HCT116 (cell line): ENCODE measurements at regions not wholly inside any gene's neighbourhood (a gene's known extent, or its start where the extent isn't known, plus 50 kb on each side); places are given as distances from the start of the nearest gene placed in this dataset.

Experiments
- ATAC-seq: fragments of 200-7000 bp; cut with Tn5 transposase; 2 replicates; pipeline ENCODE4 v1.9.1; 2020; ENCODE audit warnings: mild to moderate bottlenecking, moderate library complexity
- BruUV-seq: library from RNA; stranded (reverse); fragments of 400-500 nt; replicated peaks from 2 replicates; lab custom pipeline; 2021; lab: Mats Ljungman, UMichigan
- CTCF ChIA-PET: fragments of 300-600 bp; sonication (Branson Sonifier 250); formaldehyde crosslinking; loops from one replicate; lab custom pipeline; 2021; ENCODE audit warnings: antibody characterized with exemption; lab: Charles Lee
- POLR2A ChIA-PET: fragments of 300-600, 350-600 bp; sonication (Branson Sonifier 250); formaldehyde crosslinking; loops from one replicate; lab custom pipeline; 2021; ENCODE audit warnings: antibody characterized with exemption; lab: Charles Lee
- RAD21 ChIA-PET, 2 experiments: fragments of 300-600 bp; sonication (Branson Sonifier 250); formaldehyde crosslinking; loops; one replicate each; lab custom pipeline; 2023; ENCODE audit warnings: low total read pairs in 2 of 2; ENCODE audit not compliant: uncharacterized antibody in 2 of 2, unreplicated experiment in 2 of 2, low non-redundant PET in 1 of 2; lab: Charles Lee
- DNase-seq: peaks from one replicate; pipeline ENCODE4 v3.0.0-alpha.2; 2010; ENCODE audit warnings: low read depth, low spot score
- H2AFZ ChIP-seq: fragments of 200-600 bp; shearing (Covaris generic), sonication (generic); 2 replicates; pipeline ENCODE4 v1.6.1; 2017; ENCODE audit warnings: low read depth, mixed run types, mixed read lengths, antibody characterized with exemption, low read length; ENCODE audit not compliant: poor library complexity, severe bottlenecking
- H3K27ac ChIP-seq: 2 replicates; pipeline ENCODE4 v1.5.1; 2012; ENCODE audit warnings: low read depth, low read length
- H3K27me3 ChIP-seq: fragments of 200-600 bp; sonication (generic); 2 replicates; pipeline ENCODE4 v1.6.1; 2016; ENCODE audit warnings: mixed run types, low read length, mixed read lengths; ENCODE audit not compliant: insufficient read depth
- H3K36me3 ChIP-seq, 2 experiments: fragments of 200-500 bp in 1 of 2; fragments of 200-600 bp in 1 of 2; sonication (Bioruptor generic) in 1 of 2; sonication (generic) in 1 of 2; 2 replicates each; pipeline versions ENCODE4 v1.5.1 to v1.6.1; 2014 to 2016; ENCODE audit warnings: low read length in 2 of 2, inconsistent platforms in 1 of 2, mixed read lengths in 1 of 2, mixed run types in 1 of 2; ENCODE audit not compliant: insufficient read depth in 2 of 2, control insufficient read depth in 1 of 2
- H3K4me1 ChIP-seq, 2 experiments: fragments of 200-600 bp in 1 of 2; sonication (generic) in 1 of 2; 2 replicates each; pipeline versions ENCODE4 v1.5.1 to v1.6.1; 2012 to 2017; ENCODE audit warnings: low read length in 2 of 2, inconsistent platforms in 1 of 2, mild to moderate bottlenecking in 1 of 2, mixed read lengths in 1 of 2, mixed run types in 1 of 2, moderate library complexity in 1 of 2; ENCODE audit not compliant: insufficient read depth in 2 of 2, control insufficient read depth in 1 of 2
- H3K4me2 ChIP-seq: fragments of 200-600 bp; sonication (generic); 2 replicates; pipeline ENCODE4 v1.6.1; 2017; ENCODE audit warnings: mixed run types, low read length, mixed read lengths
- H3K4me3 ChIP-seq, 2 experiments: fragments of 200-600 bp in 1 of 2; sonication (generic) in 1 of 2; replicated peaks in 1 of 2; 2 replicates each; pipeline ENCODE4 v1.5.1; 2011 to 2016; ENCODE audit warnings: low read length in 2 of 2, control low read depth in 1 of 2, low read depth in 1 of 2, mild to moderate bottlenecking in 1 of 2, mixed read lengths in 1 of 2, mixed run types in 1 of 2
- H3K79me2 ChIP-seq: fragments of 200-600 bp; sonication (generic); 2 replicates; pipeline ENCODE4 v1.6.1; 2017; ENCODE audit warnings: mild to moderate bottlenecking, mixed run types, low read length, moderate library complexity, mixed read lengths; ENCODE audit not compliant: insufficient read depth
- H3K9ac ChIP-seq: fragments of 200-600 bp; sonication (generic); 2 replicates; pipeline ENCODE4 v1.6.1; 2016; ENCODE audit warnings: low read length, mixed read lengths
- H3K9me2 ChIP-seq: fragments of 200-600 bp; sonication (generic), shearing (Covaris generic); 2 replicates; pipeline ENCODE4 v1.6.1; 2017; ENCODE audit warnings: mixed run types, mild to moderate bottlenecking, moderate library complexity; ENCODE audit not compliant: insufficient read depth
- H3K9me3 ChIP-seq, 2 experiments: fragments of 200-500 bp in 1 of 2; fragments of 200-600 bp in 1 of 2; sonication (Bioruptor generic) in 1 of 2; sonication (generic) in 1 of 2; 2 replicates each; pipeline ENCODE4 v1.6.1; 2014 to 2017; ENCODE audit warnings: low read length in 2 of 2, mixed read lengths in 2 of 2, inconsistent platforms in 1 of 2, low read depth in 1 of 2, mild to moderate bottlenecking in 1 of 2, mixed run types in 1 of 2, moderate library complexity in 1 of 2; ENCODE audit not compliant: control insufficient read depth in 1 of 2, insufficient read depth in 1 of 2
- H4K20me1 ChIP-seq: fragments of 200-600 bp; sonication (generic), shearing (Covaris generic); 2 replicates; pipeline ENCODE4 v1.6.1; 2017; ENCODE audit warnings: mixed run types, mild to moderate bottlenecking, moderate library complexity; ENCODE audit not compliant: insufficient read depth
- CBX3 ChIP-seq: IDR thresholded peaks from 2 replicates; pipeline ENCODE4 v1.6.1; 2012; ENCODE audit warnings: low read depth
- CTCF ChIP-seq, 3 experiments: fragments of 200-600 bp in 1 of 3; sonication (generic) in 1 of 3; IDR thresholded peaks in 2 of 3; conservative IDR thresholded peaks in 1 of 3; 2 replicates each; pipeline ENCODE4 v1.5.1; 2012 to 2017; ENCODE audit warnings: low read depth in 2 of 3, low read length in 2 of 3, antibody characterized with exemption in 1 of 3, borderline replicate concordance in 1 of 3, control low read depth in 1 of 3, mild to moderate bottlenecking in 1 of 3, mixed read lengths in 1 of 3, mixed run types in 1 of 3, moderate library complexity in 1 of 3; ENCODE audit not compliant: insufficient read depth in 1 of 3
- ELF1 ChIP-seq: IDR thresholded peaks from 2 replicates; pipeline ENCODE4 v1.6.1; 2012; ENCODE audit warnings: low read depth, borderline replicate concordance
- EZH2phosphoT487 ChIP-seq: fragments of 200-600 bp; IDR thresholded peaks from 2 replicates; pipeline ENCODE4 v1.6.1; 2018; ENCODE audit warnings: antibody characterized with exemption, borderline replicate concordance
- FOSL1 ChIP-seq: IDR thresholded peaks from 2 replicates; pipeline ENCODE4 v1.6.1; 2012; ENCODE audit warnings: low read depth
- MAX ChIP-seq: IDR thresholded peaks from 2 replicates; pipeline ENCODE4 v1.6.1; 2012
- REST ChIP-seq: IDR thresholded peaks from 2 replicates; pipeline ENCODE4 v1.6.1; 2012; ENCODE audit warnings: low read depth
- SIN3A ChIP-seq: IDR thresholded peaks from 2 replicates; pipeline ENCODE4 v1.6.1; 2012; ENCODE audit warnings: low read depth
- TCF7L2 ChIP-seq: IDR thresholded peaks from 2 replicates; pipeline ENCODE4 v1.7.0; 2011; ENCODE audit warnings: borderline replicate concordance, inconsistent platforms; ENCODE audit not compliant: insufficient read depth, insufficient read length; ENCODE audit errors: extremely low read depth
- ZNF274 ChIP-seq: fragments of 200-500 bp; sonication (Bioruptor generic); IDR thresholded peaks from 2 replicates; pipeline ENCODE4 v1.6.1; 2014; ENCODE audit warnings: mild to moderate bottlenecking, low read depth, low read length, inconsistent platforms
- intact Hi-C: fragments of 100-400 bp; cut with micrococcal nuclease; formaldehyde crosslinking; loops from 2 replicates; pipeline ENCODE4 v1.10.0; 2022

GRCh38 chr4:23999714-24000469, 110.0 kb upstream of the PPARGC1A start:
- H3K4me2 ChIP-seq = no peak overlapping the region
- no peaks in the 10 kb centered on the region for H4K20me1 ChIP-seq
- ChIA-PET RAD21 (no interaction called here), POLR2A (no interaction called here), CTCF (no interaction called here)
- no peak for TF ChIP-seq SIN3A
- TF ChIP-seq ZNF274 = no peak
- no peaks in the 10 kb centered on the region for H3K27me3 ChIP-seq
- intact Hi-C loops = no loop called here
- H3K9me2 ChIP-seq = no peaks in the 10 kb centered on the region
- no peak for DNase-seq
- no peak overlapping the region for H3K4me3 ChIP-seq
- H3K9ac ChIP-seq = no peak overlapping the region
- no peak for ATAC-seq
- H3K36me3 ChIP-seq = no peaks in the 10 kb centered on the region
- H3K79me2 ChIP-seq = no peaks in the 10 kb centered on the region
- no peak overlapping the region for H2AFZ ChIP-seq
- H3K4me1 ChIP-seq = no peaks in the 10 kb centered on the region
- BruUV-seq = no TSS peak
- no peak overlapping the region for H3K27ac ChIP-seq
- peaks cover 0 to 24% of the 10 kb centered on the region in 2 experiments; a peak in 2 of 4 replicates for H3K9me3 ChIP-seq

- intact Hi-C loops = no loop called here
- ATAC-seq = no peak
- ChIA-PET RAD21 (no interaction called here), POLR2A (no interaction called here), CTCF (no interaction called here)
- Histone ChIP-seq H3K4me2 (no peak overlapping the region), H2AFZ (no peak overlapping the region), H3K27ac (no peak overlapping the region), H3K9me2 (no peaks in the 10 kb centered on the region), H3K27me3 (no peaks in the 10 kb centered on the region), H3K9me3 (peaks cover 0 to 12% of the 10 kb centered on the region in 2 experiments; a peak in 2 of 4 replicates), H3K36me3 (no peaks in the 10 kb centered on the region), H3K4me1 (no peaks in the 10 kb centered on the region), H3K79me2 (no peaks in the 10 kb centered on the region), H4K20me1 (no peaks in the 10 kb centered on the region), H3K9ac (no peak overlapping the region), H3K4me3 (no peak overlapping the region)
- no peak for DNase-seq
- no peak for TF ChIP-seq CBX3
- TF ChIP-seq CTCF (IDR thresholded peaks at IDR 0.05 in 2 of 3, conservative IDR thresholded peaks at IDR 0.05 in 1 of 3; ENCODE audit: borderline replicate concordance in 1 of 3, insufficient read depth in 1 of 3, low read depth in 2 of 3, low read length in 2 of 3) = no peak
- TF ChIP-seq REST = no peak
- TF ChIP-seq MAX = no peak
- no peak for TF ChIP-seq TCF7L2
- no peak for TF ChIP-seq EZH2phosphoT487
- no peak for TF ChIP-seq FOSL1
- no peak for TF ChIP-seq ELF1
- no TSS peak for BruUV-seq
Measured at GRCh38 chr4:23993373-23993772, 103.5 kb upstream of the PPARGC1A start.
